IMR-90 (cell line): ENCODE measurements at regions not wholly inside any gene's neighbourhood (a gene's known extent, or its start where the extent isn't known, plus 50 kb on each side); places are given as distances from the start of the nearest gene placed in this dataset.

Source experiments
- ATAC-seq: fragments of 200-7000 bp; cut with Tn5 transposase; 2 replicates; pipeline ENCODE4 v1.9.1; 2020; ENCODE audit warnings: low read depth, mild to moderate bottlenecking, moderate library complexity
- BruUV-seq: library from RNA; stranded (reverse); fragments of 400-500 nt; replicated peaks from 2 replicates; lab custom pipeline; 2021; lab: Mats Ljungman, UMichigan
- CTCF ChIA-PET: fragments of 300-600 bp; formaldehyde crosslinking; extraction: SDS; loops from one replicate; lab custom pipeline; 2021; ENCODE audit warnings: antibody characterized with exemption; lab: Yijun Ruan, JAX
- POLR2A ChIA-PET: fragments of 300-600 bp; sonication (Branson Sonifier 250); formaldehyde crosslinking; loops from one replicate; lab custom pipeline; 2022; ENCODE audit warnings: antibody characterized with exemption; ENCODE audit not compliant: unreplicated experiment; lab: Charles Lee
- DNase-seq: peaks from one replicate; pipeline ENCODE4 v3.0.0; 2013
- H2AFZ ChIP-seq: replicated peaks from 2 replicates; pipeline ENCODE3; 2013; ENCODE audit warnings: low read length, mild to moderate bottlenecking; ENCODE audit not compliant: poor library complexity
- H2AK5ac ChIP-seq: 2 replicates; pipeline ENCODE4 v1.6.1; 2013; ENCODE audit warnings: low read depth, low read length, inconsistent platforms
- H2AK9ac ChIP-seq: replicated peaks from 2 replicates; pipeline ENCODE3; 2013; ENCODE audit warnings: mild to moderate bottlenecking, low read depth, low read length, moderate library complexity; ENCODE audit not compliant: poor library complexity
- H2BK120ac ChIP-seq: 2 replicates; pipeline ENCODE4 v1.6.1; 2013; ENCODE audit warnings: low read depth, low read length, inconsistent platforms
- H2BK15ac ChIP-seq: 3 replicates; pipeline ENCODE4 v1.6.1; 2013; ENCODE audit warnings: low read depth, low read length, inconsistent platforms
- H2BK20ac ChIP-seq: 2 replicates; pipeline ENCODE4 v1.6.1; 2013; ENCODE audit warnings: low read depth, mild to moderate bottlenecking, inconsistent platforms, low read length, moderate library complexity
- H2BK5ac ChIP-seq: 2 replicates; pipeline ENCODE4 v1.6.1; 2013; ENCODE audit warnings: mild to moderate bottlenecking, low read depth, low read length, inconsistent platforms; ENCODE audit not compliant: poor library complexity, severe bottlenecking
- H3K14ac ChIP-seq: replicated peaks from 2 replicates; pipeline ENCODE4 v1.6.1; 2013; ENCODE audit warnings: low read depth, low read length, inconsistent platforms
- H3K18ac ChIP-seq: 2 replicates; pipeline ENCODE4 v1.6.1; 2013; ENCODE audit warnings: low read depth, low read length, control low read depth
- H3K23ac ChIP-seq: 2 replicates; pipeline ENCODE4 v1.6.1; 2013; ENCODE audit warnings: low read depth, low read length, inconsistent platforms
- H3K27ac ChIP-seq: 2 replicates; pipeline ENCODE4 v1.5.1; 2013; ENCODE audit warnings: mild to moderate bottlenecking, control low read depth, low read length; ENCODE audit not compliant: insufficient read depth
- H3K27me3 ChIP-seq: 2 replicates; pipeline ENCODE4 v1.6.1; 2013; ENCODE audit warnings: low read length; ENCODE audit not compliant: control insufficient read depth, insufficient read depth
- H3K36me3 ChIP-seq: 2 replicates; pipeline ENCODE4 v1.6.1; 2013; ENCODE audit warnings: low read length, mixed read lengths; ENCODE audit not compliant: control insufficient read depth, insufficient read depth
- H3K4ac ChIP-seq: 2 replicates; pipeline ENCODE4 v1.6.1; 2013; ENCODE audit warnings: low read depth, low read length, inconsistent platforms
- H3K4me1 ChIP-seq: 2 replicates; pipeline ENCODE4 v1.6.1; 2013; ENCODE audit warnings: low read length, mixed read lengths; ENCODE audit not compliant: control insufficient read depth, insufficient read depth
- H3K4me2 ChIP-seq: 2 replicates; pipeline ENCODE4 v1.6.1; 2013; ENCODE audit warnings: low read depth, mild to moderate bottlenecking, control low read depth, low read length, moderate library complexity
- H3K4me3 ChIP-seq: 2 replicates; pipeline ENCODE4 v1.5.1; 2013; ENCODE audit warnings: low read depth, mild to moderate bottlenecking, control low read depth, low read length, moderate library complexity; ENCODE audit not compliant: insufficient read depth
- H3K56ac ChIP-seq: 2 replicates; pipeline ENCODE4 v1.6.1; 2013; ENCODE audit warnings: low read length, inconsistent platforms; ENCODE audit not compliant: insufficient read depth; ENCODE audit errors: extremely low read depth
- H3K79me1 ChIP-seq, 2 experiments: 2 replicates each; pipeline ENCODE4 v1.6.1; 2013; ENCODE audit warnings: low read length in 2 of 2, inconsistent platforms in 1 of 2, low read depth in 1 of 2
- H3K9ac ChIP-seq: 2 replicates; pipeline ENCODE4 v1.6.1; 2013; ENCODE audit warnings: low read depth, low read length, control low read depth
- H3K9me1 ChIP-seq: 2 replicates; pipeline ENCODE4 v1.6.1; 2013; ENCODE audit warnings: low read length, inconsistent platforms; ENCODE audit not compliant: insufficient read depth
- H3K9me3 ChIP-seq: 2 replicates; pipeline ENCODE4 v1.6.1; 2013; ENCODE audit warnings: low read length; ENCODE audit not compliant: control insufficient read depth, insufficient read depth
- H4K20me1 ChIP-seq: 2 replicates; pipeline ENCODE4 v1.6.1; 2013; ENCODE audit warnings: low read length, inconsistent platforms; ENCODE audit not compliant: insufficient read depth
- H4K5ac ChIP-seq: 2 replicates; pipeline ENCODE4 v1.6.1; 2013; ENCODE audit warnings: mild to moderate bottlenecking, low read depth, low read length, control low read depth
- H4K8ac ChIP-seq, 2 experiments: 2 replicates each; pipeline ENCODE4 v1.6.1; 2013; ENCODE audit warnings: low read depth in 2 of 2, low read length in 2 of 2, control low read depth in 1 of 2, inconsistent platforms in 1 of 2
- H4K91ac ChIP-seq: 2 replicates; pipeline ENCODE4 v1.6.1; 2013; ENCODE audit warnings: low read depth, low read length, inconsistent platforms; ENCODE audit not compliant: insufficient read depth
- BHLHE40 ChIP-seq: fragments of 150-350 bp; IDR thresholded peaks from 2 replicates; pipeline ENCODE4 v1.6.1; 2016; ENCODE audit warnings: mild to moderate bottlenecking, low read depth, low read length
- CHD1 ChIP-seq: IDR thresholded peaks from 2 replicates; pipeline ENCODE4 v1.6.1; 2012; ENCODE audit warnings: low read depth, low read length, improper control_type of control experiment
- CTCF ChIP-seq: conservative IDR thresholded peaks from 2 replicates; pipeline ENCODE4 v1.5.1; 2012; ENCODE audit warnings: mild to moderate bottlenecking, low read depth, low read length, improper control_type of control experiment
- ELK1 ChIP-seq: fragments of 150-350 bp; IDR thresholded peaks from 2 replicates; pipeline ENCODE4 v1.6.1; 2016; ENCODE audit warnings: low read depth, mild to moderate bottlenecking, low read length, moderate library complexity, borderline replicate concordance
- FOS ChIP-seq: fragments of 150-350 bp; IDR thresholded peaks from 2 replicates; pipeline ENCODE4 v1.6.1; 2016; ENCODE audit warnings: low read depth, low read length
- MAFK ChIP-seq: IDR thresholded peaks from 2 replicates; pipeline ENCODE4 v1.6.1; 2012; ENCODE audit warnings: low read depth, low read length, improper control_type of control experiment
- MAZ ChIP-seq: IDR thresholded peaks from 2 replicates; pipeline ENCODE4 v1.6.1; 2012; ENCODE audit warnings: low read depth, mild to moderate bottlenecking, low read length, improper control_type of control experiment, moderate library complexity, borderline replicate concordance
- MXI1 ChIP-seq: IDR thresholded peaks from 2 replicates; pipeline ENCODE4 v1.6.1; 2012; ENCODE audit warnings: low read depth, mild to moderate bottlenecking, low read length, moderate library complexity, borderline replicate concordance
- NFE2L2 ChIP-seq: fragments of 150-350 bp; IDR thresholded peaks from 2 replicates; pipeline ENCODE4 v1.6.1; 2016; ENCODE audit warnings: low read depth, mild to moderate bottlenecking, low read length
- POLR2A ChIP-seq: IDR thresholded peaks from 2 replicates; pipeline ENCODE4 v1.6.1; 2012; ENCODE audit warnings: mild to moderate bottlenecking, low read depth, low read length
- RAD21 ChIP-seq: IDR thresholded peaks from 2 replicates; pipeline ENCODE4 v1.6.1; 2012; ENCODE audit warnings: low read length, improper control_type of control experiment
- RCOR1 ChIP-seq: IDR thresholded peaks from 2 replicates; pipeline ENCODE4 v1.6.1; 2012; ENCODE audit warnings: mild to moderate bottlenecking, low read length, improper control_type of control experiment; ENCODE audit not compliant: insufficient replicate concordance
- RFX5 ChIP-seq: IDR thresholded peaks from 2 replicates; pipeline ENCODE4 v1.8.0; 2012; ENCODE audit warnings: low read depth, mild to moderate bottlenecking, low read length, moderate library complexity
- SMC3 ChIP-seq: fragments of 150-350 bp; IDR thresholded peaks from 2 replicates; pipeline ENCODE4 v1.6.1; 2016; ENCODE audit warnings: low read depth, mild to moderate bottlenecking, antibody characterized with exemption, low read length, moderate library complexity
- USF2 ChIP-seq: fragments of 150-350 bp; IDR thresholded peaks from 2 replicates; pipeline ENCODE4 v1.6.1; 2017; ENCODE audit warnings: mild to moderate bottlenecking, antibody characterized with exemption, low read length, low read depth
- WGBS, 2 experiments: methylation state at CpG; one replicate each; pipeline versions ENCODE4 v1.1.5 to v1.1.7; 2013; ENCODE audit warnings: missing lambda C conversion rate in 2 of 2; ENCODE audit not compliant: insufficient read length in 1 of 2; ENCODE audit errors: extremely low coverage in 2 of 2; 5-methylcytosine and 5-hydroxymethylcytosine counted together
- dilution Hi-C: fragments of 300-500 bp; cut with HindIII; formaldehyde crosslinking; loops from one replicate; pipeline ENCODE4 v1.14.3; 2018; ENCODE audit warnings: low sequenced_read_pairs; ENCODE audit not compliant: unreplicated experiment
- in situ Hi-C: fragments of 300-500 bp; cut with MboI; formaldehyde crosslinking; loops from 3 replicates; pipeline ENCODE4 v1.14.3; 2019; ENCODE audit warnings: low sequenced_read_pairs, inconsistent platforms, mixed read lengths
- intact Hi-C: fragments of 100-400 bp; cut with micrococcal nuclease; formaldehyde crosslinking; loops from 2 replicates; pipeline ENCODE4 v1.10.0; 2022

GRCh38 chr5:25286319-25286718 is 641.5 kb upstream of the CDH10 start:
- ChIA-PET CTCF (no interaction called here), POLR2A (no interaction called here)
- intact Hi-C loops (no loop called here), dilution Hi-C loops (no loop called here), in situ Hi-C loops (no loop called here)
- no peaks in the 10 kb centered on the region for H3K9me3 ChIP-seq
- no peaks in the 10 kb centered on the region for H3K9me1 ChIP-seq
- no peak overlapping the region for H3K23ac ChIP-seq
- H2AFZ ChIP-seq = no peak overlapping the region
- no peak overlapping the region for H3K4me3 ChIP-seq
- H3K14ac ChIP-seq = no peak overlapping the region
- no TSS peak for BruUV-seq
- no CpG with 5 or more reads among the region's 3 CpGs for WGBS, 2 experiments
- no peak overlapping the region for H4K5ac ChIP-seq
- ATAC-seq = no peak
- no peaks in the 10 kb centered on the region for H4K20me1 ChIP-seq
- H3K27ac ChIP-seq = no peak overlapping the region
- TF ChIP-seq BHLHE40 = no peak
- TF ChIP-seq USF2 = no peak
- no peak for TF ChIP-seq CTCF
- no peak for TF ChIP-seq RFX5
- no peak for TF ChIP-seq MXI1
- TF ChIP-seq FOS = no peak
- TF ChIP-seq ELK1 = no peak
- no peak for TF ChIP-seq RAD21
- TF ChIP-seq SMC3 = no peak
- no peak for TF ChIP-seq MAZ
- TF ChIP-seq RCOR1 = no peak
- TF ChIP-seq NFE2L2 = no peak
- no peak for TF ChIP-seq CHD1
- TF ChIP-seq POLR2A = no peak
- no peak for TF ChIP-seq MAFK
- no peak overlapping the region for H3K56ac ChIP-seq
- H3K4me1 ChIP-seq = no peaks in the 10 kb centered on the region
- H3K36me3 ChIP-seq = no peaks in the 10 kb centered on the region
- no peak overlapping the region for H3K4ac ChIP-seq
- DNase-seq = no peak
- H3K4me2 ChIP-seq = no peak overlapping the region
- no peak overlapping the region for H2AK9ac ChIP-seq
- no peaks in the 10 kb centered on the region for H3K27me3 ChIP-seq
- H2BK20ac ChIP-seq = no peak overlapping the region
- no peak overlapping the region for H2AK5ac ChIP-seq
- no peak overlapping the region for H2BK5ac ChIP-seq
- H3K18ac ChIP-seq = no peak overlapping the region
- H4K8ac ChIP-seq = no peak overlapping the region
- H3K9ac ChIP-seq = no peak overlapping the region
- H3K79me1 ChIP-seq = no peaks in the 10 kb centered on the region
- no peak overlapping the region for H2BK15ac ChIP-seq
- no peak overlapping the region for H2BK120ac ChIP-seq
- no peak overlapping the region for H4K91ac ChIP-seq
